ACHN (cell line): ENCODE measurements at regions not wholly inside any gene's neighbourhood (a gene's known extent, or its start where the extent isn't known, plus 50 kb on each side); places are given as distances from the start of the nearest gene placed in this dataset.
"Not testable (repeated sequence)": the region's sequence is repeated elsewhere in the genome, so short reads cannot be mapped to it uniquely, and the experiment has no call there.

ENCODE experiments used
- DNase-seq: peaks from one replicate; pipeline ENCODE4 v3.0.0-alpha.2; 2015
- in situ Hi-C: cut with HindIII; loops from 2 replicates; pipeline ENCODE4 v1.10.0; 2017; ENCODE audit warnings: low sequenced_read_pairs, low pct_ligation_motif_present, low pct_unique_long_range_greater_than_20kb

GRCh38 chr13:109963384-109963783, 177.0 kb upstream of the IRS2 start:
- in situ Hi-C loops: no loop called here
- DNase-seq: no peak

DNA sequence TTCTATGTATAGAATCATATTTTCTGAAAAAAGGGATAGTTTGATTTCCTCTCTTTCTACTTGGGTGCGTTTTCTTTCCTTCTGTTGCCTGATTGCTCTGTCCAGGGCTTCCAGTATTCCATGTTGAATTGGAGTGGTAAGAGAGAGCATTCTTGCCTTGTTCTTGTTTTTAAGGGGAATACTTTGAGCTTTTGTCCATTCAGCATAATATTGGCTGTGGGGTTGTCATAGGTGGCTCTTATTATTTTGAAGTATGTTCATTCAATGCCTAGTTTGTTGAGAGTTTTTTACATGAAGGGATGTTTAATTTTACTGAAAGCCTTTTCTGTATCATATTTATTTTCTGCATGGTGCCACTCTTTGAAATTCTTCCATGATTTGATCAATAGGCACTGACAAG, 173.5 kb upstream of the IRS2 start:
- in situ Hi-C loops: no loop called here
- no peak for DNase-seq

DNA sequence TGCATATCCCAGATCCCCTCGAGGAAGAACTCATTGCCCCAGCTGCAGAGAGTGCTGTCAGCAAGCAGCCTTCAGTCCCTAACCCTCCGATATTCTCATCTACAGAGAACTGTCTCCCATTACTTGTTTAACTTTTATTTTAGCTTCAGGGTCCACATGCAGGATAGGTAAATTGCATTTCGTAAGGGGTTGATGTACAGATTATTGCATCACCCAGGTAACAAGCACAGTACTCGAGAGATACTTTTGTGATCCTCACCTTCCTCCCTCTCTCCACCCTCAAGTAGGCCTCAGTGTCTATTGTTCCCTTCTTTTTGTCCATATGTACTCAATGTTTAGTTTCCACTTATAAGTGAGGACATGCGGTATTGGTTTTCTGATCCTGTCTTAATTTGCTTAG, 171.5 kb upstream of the IRS2 start:
- no peak for DNase-seq
- in situ Hi-C loops: no loop called here

- in situ Hi-C loops: no loop called here
- DNase-seq: no peak
Measured at GRCh38 chr13:109955598-109955997, 169.2 kb upstream of the IRS2 start.

- no peak for DNase-seq
- in situ Hi-C loops: no loop called here
Measured at GRCh38 chr13:109954441-109954840, 168.1 kb upstream of the IRS2 start.

GRCh38 chr13:109951491-109951890, 165.1 kb upstream of the IRS2 start:
- in situ Hi-C loops: no loop called here
- no peak for DNase-seq

DNA sequence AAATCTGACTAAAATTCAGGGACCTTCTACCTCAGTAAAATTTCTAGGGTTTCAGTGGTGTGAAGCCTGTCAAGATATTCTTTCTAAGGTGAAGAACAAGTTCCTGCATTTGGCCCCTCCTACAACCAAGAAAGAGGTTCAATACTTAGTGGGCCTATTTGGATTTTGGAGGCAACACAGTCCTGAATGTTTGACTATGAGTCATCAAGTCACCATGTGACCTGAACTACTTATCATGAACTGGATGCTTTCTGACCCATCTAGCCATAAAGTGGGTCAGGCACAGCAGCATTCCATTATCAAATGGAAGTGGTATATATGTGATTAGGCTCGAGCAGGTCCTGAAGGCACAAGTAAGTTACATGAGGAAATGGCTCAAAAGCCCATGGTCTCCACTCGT, 163.0 kb upstream of the IRS2 start:
- no peak for DNase-seq
- in situ Hi-C loops: no loop called here

DNA sequence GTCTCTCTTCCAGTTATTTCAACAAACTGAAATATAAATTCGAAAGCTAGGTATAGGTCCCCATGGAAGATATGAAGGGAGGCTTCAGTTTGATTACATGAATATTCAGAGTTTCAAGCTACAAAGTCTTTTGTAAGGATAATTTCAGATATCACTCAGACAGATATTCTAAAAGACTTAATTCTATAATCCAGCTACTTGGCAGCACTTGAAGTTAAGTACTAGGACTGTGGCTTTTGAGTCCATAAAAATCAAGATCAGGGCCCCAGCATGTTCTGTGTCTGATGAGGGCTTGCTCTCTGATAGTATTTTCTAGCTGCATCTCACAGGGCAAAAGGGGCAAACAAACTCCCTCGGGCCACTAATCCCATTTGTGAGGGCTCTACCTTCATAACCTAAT, 160.6 kb upstream of the IRS2 start:
- no peak for DNase-seq
- in situ Hi-C loops: no loop called here

DNA sequence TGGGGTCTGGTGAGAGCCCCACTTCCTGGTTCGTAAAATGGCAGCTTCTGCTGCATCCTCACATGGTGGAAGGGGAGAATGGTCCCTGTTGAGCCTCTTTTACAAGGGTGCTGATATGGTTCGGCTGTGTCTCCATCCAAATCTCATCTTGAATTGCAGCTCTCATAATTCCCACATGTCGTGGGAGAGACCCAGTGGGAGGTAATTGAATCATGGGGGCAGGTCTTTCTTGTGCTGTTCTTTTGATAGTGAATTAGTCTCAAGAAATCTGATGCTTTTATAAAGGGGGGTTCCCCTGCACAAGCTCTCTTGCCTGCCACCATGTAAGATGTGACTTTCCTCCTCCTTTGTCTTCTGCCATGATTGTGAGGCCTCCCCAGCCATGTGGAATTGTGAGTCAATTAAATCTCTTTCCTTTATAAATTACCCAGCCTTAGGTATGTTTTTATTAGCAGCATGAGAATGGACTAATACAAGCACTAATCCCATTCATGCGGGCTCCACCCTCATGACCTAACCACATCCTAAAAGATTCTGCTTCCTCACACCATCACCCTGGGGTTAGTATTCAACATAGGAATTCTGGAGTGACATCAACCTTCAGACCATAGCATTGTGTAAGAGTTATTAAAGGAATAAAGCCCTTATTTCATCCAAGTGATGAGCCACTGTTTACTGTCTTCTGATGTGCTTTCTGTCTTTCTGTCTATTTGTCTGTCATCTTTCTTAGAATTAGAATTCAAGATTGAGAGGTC, 159.0 kb upstream of the IRS2 start:
- in situ Hi-C loops: no loop called here
- no peak for DNase-seq

DNA sequence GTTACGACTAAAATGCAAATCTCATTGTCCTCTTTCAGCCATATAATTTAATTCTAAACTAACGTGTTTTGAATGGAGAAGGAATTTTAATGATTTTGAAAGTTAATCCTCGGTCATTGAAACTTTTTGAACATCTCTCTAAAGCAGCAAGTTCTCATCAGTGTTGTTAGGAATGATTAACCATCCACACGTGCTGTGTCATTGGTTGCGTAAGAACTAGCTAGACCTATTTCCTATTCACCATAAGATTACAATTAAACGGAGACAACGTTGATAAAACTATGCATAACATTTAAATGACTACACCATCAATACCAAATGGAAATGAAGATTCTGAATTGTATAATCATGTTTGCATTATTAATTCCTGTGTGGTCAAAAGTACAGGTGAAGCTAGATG, 155.6 kb upstream of the IRS2 start:
- in situ Hi-C loops: no loop called here
- no peak for DNase-seq

DNA sequence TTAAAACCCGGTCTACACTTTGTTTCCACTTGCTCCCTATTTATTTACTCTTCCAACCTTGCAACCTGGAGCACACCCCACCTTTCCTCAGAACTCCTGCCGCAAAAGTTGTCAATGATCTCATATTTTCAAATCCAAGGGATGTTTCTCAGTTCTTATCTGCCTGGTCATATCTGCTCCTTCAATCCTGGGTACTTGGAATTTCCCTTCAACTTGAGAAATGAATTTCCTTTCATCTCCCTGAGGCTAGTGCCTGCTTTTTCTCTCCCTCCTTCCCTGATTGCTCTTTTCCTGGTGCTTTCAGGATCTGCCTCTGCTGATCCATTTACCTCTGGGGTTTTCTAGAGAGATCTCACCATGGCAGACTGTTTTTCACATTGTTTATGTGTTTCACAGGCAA, 154.8 kb upstream of the IRS2 start:
- DNase-seq: no peak
- in situ Hi-C loops: no loop called here

DNA sequence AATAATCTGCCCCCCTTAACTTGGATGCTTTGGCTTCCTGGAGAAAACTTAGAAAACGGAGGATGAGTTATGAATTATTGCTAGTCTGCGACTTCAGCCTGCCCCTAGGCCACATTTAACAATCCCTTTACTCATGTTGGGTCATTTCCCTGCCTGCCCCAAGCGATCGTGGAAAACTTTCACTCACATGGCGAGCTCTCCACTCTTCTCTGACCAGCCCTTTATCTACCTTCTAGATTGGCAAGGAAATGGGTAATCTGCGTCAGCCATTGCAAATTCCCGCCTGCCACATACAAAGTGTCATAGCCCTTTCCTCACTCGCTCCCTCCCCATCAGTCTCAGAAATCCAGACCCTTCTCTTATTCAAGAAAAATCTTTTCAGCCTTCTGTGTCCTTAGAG, 154.3 kb upstream of the IRS2 start:
- in situ Hi-C loops: no loop called here

GRCh38 chr13:109939838-109940237, 153.5 kb upstream of the IRS2 start:
- in situ Hi-C loops: no loop called here

More for the DNA sequence above, 154.3 kb upstream of the IRS2 start:
- DNase-seq: no peak

GRCh38 chr13:109939180-109939579, 152.8 kb upstream of the IRS2 start:
- no peak for DNase-seq
- in situ Hi-C loops: no loop called here

More at GRCh38 chr13:109939838-109940237, 153.5 kb upstream of the IRS2 start:
- DNase-seq: no peak

- DNase-seq: peak; percentile 13
- in situ Hi-C loops: no loop called here
Measured at GRCh38 chr13:109938255-109938936, 152.0 kb upstream of the IRS2 start.

DNA sequence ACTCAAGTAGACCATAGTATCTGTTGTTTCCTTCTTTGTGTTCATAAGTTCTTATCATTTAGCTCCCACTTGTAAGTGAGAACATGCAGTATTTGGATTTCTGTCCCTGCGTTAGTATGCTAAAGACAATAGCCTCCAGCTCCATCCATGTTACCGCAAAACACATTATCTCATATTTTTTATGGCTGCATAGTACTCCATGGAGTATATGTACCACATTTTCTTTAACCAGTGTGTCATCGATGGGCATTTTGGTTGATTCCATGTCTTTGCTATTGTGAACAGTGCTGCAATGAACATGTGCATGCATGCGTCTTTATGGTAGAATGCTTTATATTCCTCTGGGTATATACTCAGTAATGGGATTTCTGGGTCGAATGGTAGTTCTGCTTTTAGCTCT, 148.1 kb upstream of the IRS2 start:
- in situ Hi-C loops, DNase-seq: not testable (repeated sequence)

GRCh38 chr13:109933476-109933875, 147.1 kb upstream of the IRS2 start:
- in situ Hi-C loops: no loop called here
- DNase-seq: no peak

DNA sequence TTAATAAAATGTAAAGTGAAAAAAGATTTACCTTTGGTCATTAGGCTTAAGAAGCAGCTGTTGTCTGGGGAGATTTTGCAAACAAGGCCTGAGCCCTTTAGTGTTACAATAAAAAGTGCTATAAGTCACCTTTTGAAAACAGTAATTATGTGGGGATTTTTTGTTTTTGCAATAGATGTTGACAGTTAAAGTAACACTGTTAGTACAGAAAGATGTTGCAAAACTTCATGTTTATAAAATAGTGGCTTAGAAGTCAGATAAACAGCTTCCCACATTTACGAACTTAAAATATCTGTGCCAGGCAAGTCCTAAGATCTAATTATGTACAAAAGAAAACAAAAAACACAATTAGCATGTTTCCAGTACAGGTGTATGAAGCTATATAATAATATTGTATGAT, 138.0 kb upstream of the IRS2 start:
- DNase-seq: no peak
- in situ Hi-C loops: no loop called here

DNA sequence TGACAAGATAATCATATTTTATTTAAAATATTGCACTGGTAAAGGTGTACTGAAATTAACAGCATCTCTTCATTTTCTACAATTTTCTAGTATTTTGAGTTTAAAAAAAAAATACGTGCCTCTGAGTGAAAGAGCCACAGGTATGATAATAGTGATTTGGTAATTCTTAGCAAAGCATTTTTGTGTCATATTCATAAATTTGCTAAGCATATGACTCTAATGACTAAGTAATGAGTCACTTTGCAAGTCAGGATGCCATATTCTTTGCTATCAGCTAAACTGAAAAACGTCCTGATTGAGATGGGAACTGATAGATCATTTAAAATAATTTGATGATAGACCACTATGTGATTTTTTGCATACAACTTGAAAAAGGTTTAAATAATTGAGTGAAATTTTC, 136.1 kb upstream of the IRS2 start:
- in situ Hi-C loops: no loop called here
- DNase-seq: no peak

DNA sequence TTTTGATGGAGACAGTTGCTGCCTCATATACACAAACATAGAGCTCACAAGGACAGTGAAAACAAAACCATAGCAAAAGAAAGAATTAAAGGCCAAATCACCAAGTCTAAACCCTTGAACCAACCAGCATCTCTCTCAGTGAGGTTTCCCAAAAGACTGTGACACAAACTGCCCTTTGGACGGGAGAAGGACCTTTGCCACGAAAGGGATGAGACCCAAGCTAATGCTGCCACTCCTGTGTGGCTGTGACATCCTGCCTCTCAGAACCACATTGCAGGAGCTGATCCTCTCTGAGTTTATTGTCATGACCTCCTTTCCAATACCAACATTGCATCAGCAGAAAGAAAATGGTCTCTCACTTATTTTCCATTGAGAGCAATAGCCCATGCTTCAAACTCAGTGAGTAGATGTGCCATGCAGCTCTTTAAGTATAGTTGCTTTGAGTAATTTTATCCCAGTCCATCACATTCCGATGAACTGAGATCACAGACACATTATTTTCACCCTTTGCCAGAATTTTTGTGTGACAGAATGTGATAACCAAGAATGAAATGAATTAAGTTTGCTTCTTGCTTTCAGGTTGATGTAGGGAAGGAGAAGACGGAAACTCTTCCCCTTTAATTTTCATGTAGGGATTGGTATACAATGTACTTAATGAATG, 133.5 kb upstream of the IRS2 start:
- in situ Hi-C loops: no loop called here

More for the DNA sequence above, 133.5 kb upstream of the IRS2 start:
- DNase-seq: no peak
